ENCODE measurements at regions not wholly inside any gene's neighbourhood (a gene's known extent, or its start where the extent isn't known, plus 50 kb on each side); places are given as distances from the start of the nearest gene placed in this dataset.
A peak's percentile ranks its signal among the peaks of the same experiment; 100 is the strongest.

DNA sequence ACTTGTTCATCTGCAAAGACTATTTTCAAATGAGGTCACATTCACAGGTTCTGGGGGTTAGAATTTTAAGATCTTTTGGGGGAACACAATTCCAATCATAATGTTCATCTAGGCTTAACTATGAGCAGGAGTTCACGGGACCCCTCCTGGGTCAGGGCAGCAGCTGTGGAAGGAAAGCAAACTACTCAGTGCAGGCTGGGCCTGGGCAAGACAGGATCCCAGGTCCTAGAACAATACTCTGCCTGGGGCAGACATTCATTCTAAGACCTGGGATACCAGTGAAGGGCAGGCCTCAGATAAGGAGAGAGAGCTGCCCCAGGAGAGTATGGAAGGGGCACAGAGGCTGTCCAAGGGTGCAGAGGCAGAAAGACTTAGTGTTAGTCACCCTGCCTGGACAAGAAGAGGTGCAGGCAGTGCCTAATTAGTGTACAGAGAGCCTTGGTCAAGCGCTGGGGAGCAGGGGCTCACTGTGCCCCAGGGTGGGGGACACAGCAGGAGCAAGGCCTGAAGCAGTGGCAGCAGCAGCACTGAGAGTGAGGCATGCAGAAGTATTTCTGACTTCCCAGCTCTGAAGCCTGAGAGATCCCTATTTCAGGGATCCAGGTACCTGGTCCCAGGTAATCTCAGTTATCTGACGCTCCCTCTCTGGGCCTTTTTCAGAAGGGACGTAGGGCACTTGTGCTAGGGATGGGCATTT lies 123.0 kb upstream of the MAMLD1 start:
- DNase-seq (ENCODE audit: low spot score) (no peak), ATAC-seq (no peak)
- no peaks in the 10 kb centered on the region for H3K36me3 Mint-ChIP-seq
- H3K4me1 Mint-ChIP-seq (ENCODE audit: low read depth in 2 of 2) = no peaks in the 10 kb centered on the region
- no peaks in the 10 kb centered on the region for H3K9me3 Mint-ChIP-seq
- H3K4me3 Mint-ChIP-seq = no peak overlapping the region
- H3K27me3 Mint-ChIP-seq = peaks cover 0 to 9% of the 10 kb centered on the region in 2 donors
- H3K27ac Mint-ChIP-seq = no peak overlapping the region

DNA sequence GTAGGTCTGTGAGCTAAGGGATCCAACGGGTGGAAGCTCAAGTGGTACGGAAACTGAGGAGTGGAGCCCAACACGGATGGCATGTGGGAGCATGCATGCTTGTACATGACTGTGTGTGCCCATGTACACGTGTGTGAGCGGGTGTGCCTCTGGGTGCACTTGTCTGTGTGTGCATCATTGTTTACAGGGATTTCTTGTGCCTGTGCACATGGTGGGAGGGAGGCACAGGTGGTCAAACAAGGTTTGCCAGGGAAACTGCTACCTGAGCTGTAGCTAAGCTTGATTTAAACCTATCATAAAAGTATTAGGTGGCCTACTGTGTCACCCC lies 122.5 kb upstream of the MAMLD1 start:
- Mint-ChIP-seq H3K27me3 (peaks cover 0 to 11% of the 10 kb centered on the region in 2 donors), H3K4me1 (ENCODE audit: low read depth in 2 of 2) (no peaks in the 10 kb centered on the region), H3K27ac (no peak overlapping the region), H3K4me3 (no peak overlapping the region), H3K36me3 (no peaks in the 10 kb centered on the region), H3K9me3 (no peaks in the 10 kb centered on the region)
- ATAC-seq (no peak), DNase-seq (ENCODE audit: low spot score) (no peak)

DNA sequence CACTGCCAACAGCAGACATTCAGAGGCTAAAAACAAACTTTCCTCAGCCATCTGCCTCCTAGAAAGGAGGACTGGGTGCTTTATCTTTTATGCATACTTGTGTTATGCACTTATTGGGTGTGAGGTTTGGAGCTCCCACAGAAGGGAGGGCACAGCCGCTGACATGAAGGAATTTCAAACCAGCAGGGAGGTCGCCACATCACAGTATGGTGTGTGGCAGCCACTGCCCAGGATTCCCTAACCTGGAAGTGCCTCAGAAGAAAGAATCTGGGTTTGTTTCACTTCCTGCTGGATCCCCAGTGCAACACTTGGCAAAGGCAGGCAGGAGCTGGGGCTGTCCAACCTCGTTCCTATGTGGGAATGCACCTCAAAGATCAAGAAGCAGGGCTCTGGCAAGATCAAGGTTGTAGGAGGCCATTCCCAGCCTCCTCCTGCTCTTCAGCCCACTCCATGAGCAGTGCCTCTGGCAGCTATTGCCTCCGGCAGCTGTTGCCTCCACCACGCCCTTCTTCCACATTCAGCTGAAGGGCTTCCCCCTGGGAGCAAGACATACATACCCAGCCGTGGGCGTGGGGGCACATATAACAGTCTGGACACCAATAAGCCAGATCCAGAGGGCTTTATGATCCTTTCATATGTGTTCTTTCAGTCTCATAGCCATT lies 109.0 kb upstream of the MAMLD1 start:
- no peak for DNase-seq (ENCODE audit: low spot score)
- peak in 1 of 2 donors; percentile 41 for ATAC-seq
- Mint-ChIP-seq H3K4me1 (ENCODE audit: low read depth in 2 of 2) (peaks cover 0 to 2% of the 10 kb centered on the region in 2 donors), H3K27me3 (peaks cover 0 to 14% of the 10 kb centered on the region in 2 donors), H3K36me3 (no peaks in the 10 kb centered on the region), H3K4me3 (no peak overlapping the region), H3K27ac (no peak overlapping the region), H3K9me3 (no peaks in the 10 kb centered on the region)

DNA sequence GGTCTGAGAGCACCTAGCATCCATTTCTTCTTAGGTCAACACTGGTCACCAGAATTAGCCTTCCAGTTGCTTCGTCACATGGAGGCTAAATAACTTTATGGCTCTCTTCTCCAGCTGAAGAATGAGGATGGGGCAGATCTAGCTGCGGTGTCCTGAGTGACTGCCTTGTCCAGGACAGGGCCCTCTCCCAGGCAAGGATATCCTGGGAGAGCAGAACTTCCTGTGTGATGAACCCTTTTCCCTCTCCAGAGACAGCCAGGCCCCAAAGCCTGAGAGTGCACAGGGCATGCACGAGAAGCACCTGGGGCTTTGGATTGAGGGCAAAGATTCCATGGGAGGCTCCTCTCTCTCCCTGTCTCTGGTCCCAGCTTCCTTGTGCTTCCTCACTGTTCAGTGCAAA lies 108.2 kb upstream of the MAMLD1 start:
- no peak for ATAC-seq
- no peaks in the 10 kb centered on the region for H3K36me3 Mint-ChIP-seq
- peaks cover 0 to 14% of the 10 kb centered on the region in 2 donors for H3K27me3 Mint-ChIP-seq
- H3K9me3 Mint-ChIP-seq = no peaks in the 10 kb centered on the region
- H3K4me3 Mint-ChIP-seq = no peak overlapping the region
- H3K27ac Mint-ChIP-seq = no peak overlapping the region
- H3K4me1 Mint-ChIP-seq (ENCODE audit: low read depth in 2 of 2) = peaks cover 0 to 2% of the 10 kb centered on the region in 2 donors
- no peak for DNase-seq (ENCODE audit: low spot score)

DNA sequence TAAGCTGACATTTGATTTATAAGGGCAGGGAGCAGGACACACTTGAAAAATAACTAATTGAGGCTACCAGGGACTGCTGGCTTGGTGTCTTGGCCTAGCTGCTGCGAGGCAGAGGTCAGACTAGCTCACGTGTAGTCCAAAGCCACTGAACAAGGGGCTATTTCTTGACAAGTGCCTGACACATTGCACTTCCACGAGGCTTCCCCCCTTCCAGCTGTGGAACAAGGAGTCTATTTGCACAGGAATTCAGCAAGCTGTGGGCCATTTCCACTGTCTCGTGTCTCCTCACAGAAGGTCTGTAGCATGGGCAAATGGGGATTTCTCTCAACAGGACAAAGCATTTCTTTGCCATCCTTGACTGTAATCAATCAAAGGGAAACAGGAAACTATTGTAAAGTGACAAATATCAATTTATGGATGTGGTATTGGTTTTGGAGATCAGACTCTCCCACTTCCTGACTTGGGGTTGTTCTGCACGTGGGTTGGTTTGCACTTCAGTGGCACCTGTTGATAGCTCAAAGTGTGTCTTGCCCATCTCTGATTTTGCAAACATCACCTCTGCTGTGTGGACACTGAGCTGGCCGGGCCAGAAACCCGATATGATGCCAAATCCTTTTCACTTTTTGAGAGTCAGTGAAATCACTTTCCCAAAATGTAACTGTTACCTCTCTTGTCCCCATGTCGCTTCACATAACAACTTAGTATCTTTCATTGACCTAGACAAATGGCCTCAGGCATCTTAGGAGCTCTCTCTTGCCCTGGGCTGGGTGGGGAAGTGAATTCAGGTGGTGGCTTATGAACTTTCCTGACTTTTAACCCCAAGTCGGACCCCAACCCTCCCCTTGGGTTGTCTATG lies 107.4 kb upstream of the MAMLD1 start:
- no peak for DNase-seq (ENCODE audit: low spot score)
- Mint-ChIP-seq H3K4me1 (ENCODE audit: low read depth in 2 of 2) (peaks cover 0 to 2% of the 10 kb centered on the region in 2 donors), H3K4me3 (no peak overlapping the region), H3K27me3 (peaks cover 0 to 17% of the 10 kb centered on the region in 2 donors), H3K36me3 (no peaks in the 10 kb centered on the region), H3K9me3 (no peaks in the 10 kb centered on the region), H3K27ac (peak overlapping the region in 1 of 2 donors; percentile 14)
- no peak for ATAC-seq

DNA sequence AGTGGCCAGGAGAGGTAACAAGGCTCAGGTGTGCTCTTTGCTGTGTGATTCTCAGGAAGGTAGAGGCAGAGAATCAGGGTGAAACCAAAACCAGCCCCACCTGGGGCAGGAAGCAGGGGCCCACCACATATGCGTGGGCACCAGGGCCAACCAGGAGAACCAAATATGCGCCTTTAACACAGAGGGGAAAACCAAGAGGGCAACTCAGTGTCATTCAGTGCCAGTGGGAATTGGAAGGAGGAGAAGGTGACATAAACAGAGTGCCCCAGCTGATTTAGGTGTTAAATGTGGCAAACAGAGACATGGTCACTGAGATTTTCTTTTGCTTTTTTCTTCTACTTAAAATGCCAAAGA lies 106.8 kb upstream of the MAMLD1 start:
- no peaks in the 10 kb centered on the region for H3K36me3 Mint-ChIP-seq

DNA sequence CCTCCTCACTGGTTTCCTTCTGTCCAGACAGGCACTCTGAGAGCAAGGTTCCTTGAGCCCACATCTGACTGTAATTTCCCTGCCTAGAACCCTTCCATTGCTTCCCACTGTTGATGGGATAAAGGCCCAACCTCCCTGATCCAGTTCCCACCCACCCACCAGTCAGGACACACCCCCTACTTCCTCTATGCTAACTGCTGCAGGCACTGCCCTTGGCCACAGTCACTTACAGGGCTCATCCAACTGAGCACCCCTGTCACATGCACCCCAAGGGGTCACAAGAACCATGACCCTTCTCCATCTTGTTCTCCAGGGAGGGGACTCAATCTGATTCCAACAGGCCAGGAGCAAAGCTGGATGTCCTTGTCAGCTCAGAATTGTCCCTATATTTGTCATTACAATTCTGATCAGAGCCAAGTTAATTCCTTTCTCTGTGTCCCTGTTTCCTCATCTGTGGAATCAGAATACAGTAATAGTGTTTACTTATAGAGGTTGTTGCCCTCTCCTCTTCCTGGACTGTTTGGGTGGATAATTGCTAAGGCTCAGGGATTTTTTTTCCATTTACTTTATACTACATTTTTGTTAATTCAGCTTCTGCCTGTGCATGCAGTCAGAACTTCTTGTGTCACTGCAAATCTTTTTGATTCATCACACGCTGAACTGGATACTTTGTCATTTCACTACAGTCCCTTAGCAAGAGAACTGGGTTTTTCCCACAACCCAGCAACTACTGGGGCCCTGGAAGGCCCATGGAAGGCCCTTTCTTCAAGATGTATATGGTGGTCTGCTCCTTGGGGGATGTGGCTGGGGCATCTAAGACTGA lies 105.6 kb upstream of the MAMLD1 start:
- DNase-seq (ENCODE audit: low spot score) (no peak), ATAC-seq (no peak)
- Mint-ChIP-seq H3K27me3 (peaks cover 0 to 20% of the 10 kb centered on the region in 2 donors), H3K9me3 (no peaks in the 10 kb centered on the region), H3K4me1 (ENCODE audit: low read depth in 2 of 2) (peaks cover 0 to 2% of the 10 kb centered on the region in 2 donors), H3K4me3 (no peak overlapping the region), H3K27ac (no peak overlapping the region), H3K36me3 (no peaks in the 10 kb centered on the region)

More for the DNA sequence above, 106.8 kb upstream of the MAMLD1 start:
- DNase-seq (ENCODE audit: low spot score) = no peak
- Mint-ChIP-seq H3K4me3 (no peak overlapping the region), H3K4me1 (ENCODE audit: low read depth in 2 of 2) (peaks cover 0 to 2% of the 10 kb centered on the region in 2 donors), H3K27ac (peak overlapping the region in 1 of 2 donors; percentile 14), H3K9me3 (no peaks in the 10 kb centered on the region), H3K27me3 (peaks cover 0 to 17% of the 10 kb centered on the region in 2 donors)
- ATAC-seq = no peak

DNA sequence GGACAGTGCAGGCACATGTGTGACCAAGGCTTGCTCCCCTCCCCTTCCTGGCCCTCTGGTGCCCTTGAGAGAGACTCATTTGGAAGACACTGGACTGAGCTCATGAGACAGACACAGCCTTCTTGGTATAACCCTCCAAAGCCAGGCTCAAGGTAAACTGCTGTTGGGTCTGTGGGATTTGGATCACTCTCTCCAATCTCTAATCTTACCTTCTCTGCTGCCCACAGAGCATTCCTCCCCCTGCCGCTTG lies 105.0 kb upstream of the MAMLD1 start:
- Mint-ChIP-seq H3K27me3 (peaks cover 0 to 22% of the 10 kb centered on the region in 2 donors), H3K36me3 (no peaks in the 10 kb centered on the region), H3K4me3 (no peak overlapping the region), H3K27ac (no peak overlapping the region), H3K9me3 (no peaks in the 10 kb centered on the region), H3K4me1 (ENCODE audit: low read depth in 2 of 2) (peaks cover 0 to 2% of the 10 kb centered on the region in 2 donors)
- DNase-seq (ENCODE audit: low spot score) (no peak), ATAC-seq (no peak)

DNA sequence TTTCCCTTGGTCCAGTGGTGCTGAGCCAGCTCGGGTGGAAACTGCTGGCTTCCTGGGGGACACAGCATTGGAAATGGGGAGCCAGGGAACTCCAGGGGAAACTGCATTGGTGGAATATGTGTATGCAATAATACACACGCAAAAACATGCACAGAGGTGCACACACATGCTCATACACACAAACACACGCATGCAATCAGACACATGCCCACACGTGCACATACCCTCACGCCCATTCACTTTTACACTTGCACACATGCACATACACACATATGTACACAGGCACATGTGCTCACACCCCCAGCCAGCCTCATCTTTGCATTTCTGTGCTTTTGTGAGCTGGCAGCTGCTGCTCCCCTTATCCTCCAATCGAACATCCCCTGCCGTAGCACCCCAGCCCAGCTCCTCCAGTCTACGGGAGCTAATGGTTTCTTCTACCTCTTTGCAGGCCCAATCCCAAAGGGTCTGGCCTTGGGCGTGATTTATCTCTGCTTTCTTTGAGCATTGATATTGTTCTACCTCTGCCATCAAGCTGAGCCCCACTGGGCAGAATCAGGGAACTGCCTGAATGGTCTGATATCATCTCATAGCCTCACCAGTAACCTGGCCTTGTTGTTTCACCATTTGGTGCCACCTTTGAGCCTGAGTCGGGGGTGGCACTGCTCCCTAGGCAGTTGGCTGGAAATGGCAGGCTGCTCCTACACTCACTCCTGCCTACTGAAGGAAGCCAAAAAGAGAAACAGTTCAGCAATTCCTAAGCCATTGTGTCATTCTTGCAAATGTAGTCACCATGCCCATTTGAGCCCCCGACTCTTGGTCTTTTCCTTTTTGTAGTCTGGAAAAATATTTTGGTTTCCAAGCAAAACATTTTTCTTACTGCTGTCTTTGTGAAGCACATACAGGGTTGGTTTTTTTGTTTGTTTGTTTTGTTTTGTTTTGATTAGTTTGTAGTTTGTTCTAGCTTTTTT lies 104.4 kb upstream of the MAMLD1 start:
- ATAC-seq (no peak), DNase-seq (ENCODE audit: low spot score) (no peak)
- no peaks in the 10 kb centered on the region for H3K9me3 Mint-ChIP-seq
- H3K27ac Mint-ChIP-seq = no peak overlapping the region
- peaks cover 0 to 2% of the 10 kb centered on the region in 2 donors for H3K4me1 Mint-ChIP-seq (ENCODE audit: low read depth in 2 of 2)
- H3K4me3 Mint-ChIP-seq = no peak overlapping the region
- no peaks in the 10 kb centered on the region for H3K36me3 Mint-ChIP-seq
- H3K27me3 Mint-ChIP-seq = peaks cover 0 to 22% of the 10 kb centered on the region in 2 donors

DNA sequence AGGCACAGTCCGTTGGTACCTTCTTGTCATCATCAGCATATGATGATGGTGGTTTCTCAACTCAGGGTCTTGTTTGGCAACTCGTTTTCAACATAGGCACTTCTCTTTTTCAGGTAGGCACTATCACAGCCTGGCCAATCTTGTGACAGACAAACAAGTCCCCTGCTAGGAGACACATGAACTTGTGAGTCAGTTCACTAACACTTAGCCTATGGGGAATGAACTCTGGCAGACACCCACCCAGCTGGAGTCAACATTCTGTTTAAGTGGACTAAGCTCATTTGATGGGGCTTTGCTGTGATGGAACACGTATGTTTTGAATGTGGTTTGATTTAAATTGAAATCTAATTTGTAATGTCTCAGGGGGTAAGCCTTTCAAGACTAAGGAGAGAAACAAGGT lies 100.7 kb upstream of the MAMLD1 start:
- no peak for ATAC-seq
- H3K27ac Mint-ChIP-seq = no peak overlapping the region
- peaks cover 0 to 25% of the 10 kb centered on the region in 2 donors for H3K27me3 Mint-ChIP-seq

DNA sequence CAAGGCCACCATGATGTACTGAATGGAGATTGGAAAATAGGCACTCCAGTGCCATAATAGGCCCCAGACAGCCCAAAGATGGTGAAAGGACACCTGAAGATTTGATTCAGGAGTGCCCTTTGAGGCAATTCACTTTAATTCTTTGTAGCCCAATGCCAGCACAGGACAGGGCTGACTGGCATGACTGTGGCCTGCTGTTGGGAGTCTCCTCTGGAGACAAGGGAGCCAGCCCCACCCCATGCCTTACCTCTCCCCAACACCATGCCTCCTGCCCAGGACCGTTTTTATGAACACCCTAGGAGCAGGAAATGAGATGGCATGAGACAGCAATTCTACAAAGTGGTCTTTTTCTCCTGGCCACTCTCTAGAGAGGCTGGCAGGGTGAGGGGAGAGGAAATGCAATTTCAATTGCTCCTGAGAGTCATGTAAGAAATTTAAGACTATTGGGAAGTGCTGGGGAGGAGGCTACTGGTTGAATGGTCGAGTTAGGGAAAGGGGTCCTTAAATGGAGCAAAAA lies 94.2 kb upstream of the MAMLD1 start:
- DNase-seq (ENCODE audit: low spot score) (no peak), ATAC-seq (no peak)
- Mint-ChIP-seq H3K27me3 (peaks cover 9 to 15% of the 10 kb centered on the region in 2 donors), H3K4me3 (no peak overlapping the region), H3K4me1 (ENCODE audit: low read depth in 2 of 2) (no peaks in the 10 kb centered on the region), H3K36me3 (no peaks in the 10 kb centered on the region), H3K9me3 (no peaks in the 10 kb centered on the region), H3K27ac (no peak overlapping the region)

More for the DNA sequence above, 100.7 kb upstream of the MAMLD1 start:
- Mint-ChIP-seq H3K4me3 (no peak overlapping the region), H3K36me3 (no peaks in the 10 kb centered on the region), H3K9me3 (no peaks in the 10 kb centered on the region), H3K4me1 (ENCODE audit: low read depth in 2 of 2) (no peaks in the 10 kb centered on the region)
- no peak for DNase-seq (ENCODE audit: low spot score)

DNA sequence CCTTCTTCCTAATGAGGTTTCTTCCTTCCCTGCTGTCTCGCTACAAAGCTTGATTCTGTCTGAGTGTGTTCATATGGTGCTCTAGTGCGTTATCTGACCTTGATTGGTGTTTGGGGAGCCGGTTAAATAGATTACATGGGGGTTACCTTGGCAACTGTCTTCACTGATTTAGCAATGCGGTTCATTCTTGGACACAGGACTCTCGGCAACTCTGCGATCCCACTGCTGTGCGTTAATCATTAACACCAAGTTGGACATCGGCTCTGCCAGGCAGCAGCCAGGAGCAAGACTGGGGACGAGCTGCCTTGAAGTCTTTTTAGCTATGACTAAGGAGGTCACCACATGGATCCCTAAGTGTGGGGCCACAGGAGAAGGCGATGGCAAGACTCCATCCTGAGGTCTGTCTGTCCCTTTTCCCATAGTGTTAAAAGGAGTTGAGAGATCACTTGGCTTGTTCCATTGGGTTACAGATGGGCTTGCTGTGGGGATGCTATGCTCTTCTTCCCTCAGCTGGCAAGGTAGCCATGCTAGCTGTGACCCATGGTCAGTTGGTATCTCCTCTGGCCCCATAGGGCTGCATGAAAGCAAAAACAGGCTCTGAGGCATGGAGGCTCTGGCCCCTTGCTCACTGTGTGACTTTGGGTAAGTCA lies 93.4 kb upstream of the MAMLD1 start:
- no peak for DNase-seq (ENCODE audit: low spot score)
- Mint-ChIP-seq H3K4me1 (ENCODE audit: low read depth in 2 of 2) (no peaks in the 10 kb centered on the region), H3K36me3 (no peaks in the 10 kb centered on the region), H3K27ac (no peak overlapping the region), H3K4me3 (no peak overlapping the region), H3K9me3 (no peaks in the 10 kb centered on the region), H3K27me3 (peaks cover 9 to 12% of the 10 kb centered on the region in 2 donors)
- ATAC-seq = no peak

Data from natural killer cell treated with Interleukin-12 subunit alpha and Interleukin-12 subunit beta and Interleukin-15 and Interleukin-18, amount 100 ng/mL, for 72 hours (primary cell).